ENCODE measurements at regions not wholly inside any gene's neighbourhood (a gene's known extent, or its start where the extent isn't known, plus 50 kb on each side); places are given as distances from the start of the nearest gene placed in this dataset.

- no peak for DNase-seq (ENCODE audit: low spot score)
Observed at GRCh38 chr16:65790768-65791167, 575.7 kb upstream of the CDH5 start.

- DNase-seq (ENCODE audit: low spot score) = no peak
Observed at GRCh38 chr16:65789161-65789945, 577.1 kb upstream of the CDH5 start.

GRCh38 chr16:65788434-65789140, 577.9 kb upstream of the CDH5 start:
- DNase-seq (ENCODE audit: low spot score) = no peak

DNA sequence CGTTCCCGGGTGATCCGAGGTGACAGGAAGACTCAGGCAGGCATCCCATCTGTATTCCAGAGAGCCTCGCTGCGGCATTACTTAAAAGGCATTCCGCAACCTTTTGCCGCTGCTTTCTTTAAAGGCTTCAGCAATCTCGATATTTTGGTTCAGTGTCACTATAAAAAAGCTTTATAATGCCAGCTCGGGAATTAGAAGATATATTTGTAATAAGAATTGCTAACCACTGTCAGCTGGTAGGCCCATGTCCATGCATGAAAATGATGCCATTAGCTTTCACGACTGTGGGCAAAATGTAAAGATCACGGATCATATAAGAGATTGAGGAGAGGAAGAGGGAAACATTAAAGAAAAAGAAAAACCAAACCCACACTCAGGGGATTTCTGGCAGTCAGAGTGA, 578.6 kb upstream of the CDH5 start:
- no peak for DNase-seq (ENCODE audit: low spot score)

- DNase-seq (ENCODE audit: low spot score) = no peak
Observed at GRCh38 chr16:65786916-65787315, 579.6 kb upstream of the CDH5 start.

DNA sequence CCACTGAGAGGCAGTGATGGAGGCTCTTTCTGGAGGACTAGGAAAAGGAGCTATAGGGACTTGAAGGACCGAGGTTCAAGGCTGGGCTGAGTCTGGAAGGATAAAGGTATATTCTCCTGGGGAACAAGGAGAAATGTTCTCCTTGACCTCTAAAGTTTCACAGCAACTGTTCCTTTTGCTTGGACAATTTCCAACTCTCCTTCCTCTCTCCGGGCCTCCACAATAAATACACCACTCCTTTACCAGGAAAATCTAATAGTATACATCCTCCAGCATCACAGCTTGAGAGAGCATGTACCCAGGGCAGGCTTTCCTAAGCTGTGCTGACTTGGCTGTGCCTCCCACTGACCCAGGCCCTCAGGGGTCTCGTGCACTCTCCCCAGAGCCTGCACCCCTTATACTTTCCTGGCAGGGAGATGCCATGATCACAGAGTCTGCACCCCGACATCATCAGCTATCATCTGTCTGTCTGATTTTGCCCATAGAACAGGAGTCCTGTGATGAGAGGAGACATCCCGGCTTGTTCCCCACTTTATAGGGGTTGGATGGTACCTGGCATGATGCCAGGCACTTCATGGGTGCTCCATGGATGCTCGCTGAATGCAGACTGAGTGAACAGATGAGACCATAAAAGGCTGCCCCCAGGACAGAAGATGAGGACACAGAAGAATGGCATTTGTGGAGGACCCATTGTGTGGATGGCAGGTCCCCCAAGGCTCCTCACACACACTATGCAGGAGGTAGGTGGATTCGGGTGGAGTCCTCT, 582.6 kb upstream of the CDH5 start:
- no peak for DNase-seq (ENCODE audit: low spot score)

DNA sequence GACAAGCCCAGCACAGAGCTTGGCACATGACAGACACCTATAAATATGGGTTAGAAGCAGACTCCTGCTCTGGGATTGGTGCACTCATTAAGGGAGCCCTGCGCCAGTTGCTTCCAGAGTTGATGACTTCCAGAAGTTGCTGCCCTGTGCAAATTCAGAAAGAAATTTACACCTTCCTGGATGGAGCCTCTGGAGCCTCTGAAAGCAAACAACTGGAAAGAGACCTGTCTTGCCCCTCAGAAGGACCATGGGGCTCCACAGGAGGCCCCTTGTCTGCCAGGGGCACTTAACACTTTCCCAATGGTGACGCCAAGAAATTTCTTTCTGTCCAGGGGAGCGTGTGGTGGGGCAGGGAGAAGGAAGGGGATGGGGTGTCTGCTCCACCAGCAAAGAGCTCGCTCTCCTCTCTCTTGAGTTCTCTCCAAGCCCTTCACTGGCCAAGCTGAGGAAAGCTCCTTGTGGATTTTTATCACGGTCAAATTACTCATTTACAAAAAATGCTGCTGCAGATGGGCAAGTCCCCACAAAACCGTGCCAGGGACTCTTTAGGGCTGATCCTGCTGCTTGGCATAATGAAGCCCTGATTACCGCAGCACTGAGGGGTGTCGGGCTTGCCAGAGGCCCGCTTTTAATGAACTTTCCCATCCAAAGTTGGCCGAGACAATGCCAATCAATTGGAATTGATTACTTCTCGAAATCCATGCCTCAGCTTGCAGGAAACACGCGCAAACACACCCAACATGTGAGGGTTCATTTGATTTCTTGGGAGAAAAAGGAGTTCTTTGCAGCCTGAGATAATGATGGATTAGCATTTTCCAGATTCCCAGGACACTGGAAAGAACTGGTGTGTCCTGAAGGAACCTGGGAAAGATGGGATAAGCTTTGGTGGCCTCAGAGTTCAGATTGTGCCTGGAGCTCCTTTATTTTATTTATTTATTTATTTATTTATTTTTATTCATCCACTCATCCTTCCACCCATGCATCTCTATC, 583.6 kb upstream of the CDH5 start:
- no peak for DNase-seq (ENCODE audit: low spot score)

DNA sequence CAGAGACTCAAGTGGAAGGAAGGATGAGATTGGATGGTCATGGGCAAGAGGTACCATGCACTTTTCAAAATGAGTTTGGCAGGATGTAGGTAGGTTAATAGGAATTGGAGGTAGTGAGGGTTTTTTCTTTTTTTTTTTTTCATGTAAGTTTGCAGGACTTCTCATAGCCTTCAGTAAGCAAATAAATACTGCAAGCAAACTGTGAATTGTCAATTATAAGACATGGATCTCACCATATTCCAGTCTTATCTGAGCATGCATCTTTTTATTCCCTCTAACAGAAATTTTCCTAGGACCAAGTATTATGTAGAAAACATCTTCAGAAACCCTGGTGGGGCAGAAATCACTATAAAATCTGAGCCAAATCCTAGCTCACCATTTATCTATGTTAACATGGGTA, 584.6 kb upstream of the CDH5 start:
- DNase-seq (ENCODE audit: low spot score) = no peak

DNA sequence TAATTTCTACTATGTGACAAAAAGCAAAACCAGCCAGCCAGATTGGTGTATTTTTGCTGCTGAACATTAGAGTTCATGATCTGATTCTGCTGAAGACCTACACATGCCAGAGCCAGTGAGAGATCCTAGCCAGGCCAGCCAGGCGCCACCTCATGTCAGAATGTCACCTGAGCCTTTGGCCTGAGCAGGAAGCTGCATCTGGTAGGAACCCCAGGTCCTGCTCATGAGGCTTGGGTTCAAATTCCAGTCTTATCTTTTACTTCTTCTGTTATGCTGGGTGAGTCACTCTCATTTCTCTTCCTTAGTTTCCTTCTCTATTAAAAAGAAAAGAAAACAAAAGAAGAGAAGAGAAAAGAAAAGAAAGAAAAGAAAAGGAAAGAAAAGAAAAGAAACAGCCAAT, 585.1 kb upstream of the CDH5 start:
- no peak for DNase-seq (ENCODE audit: low spot score)

- DNase-seq (ENCODE audit: low spot score) = no peak
Observed at GRCh38 chr16:65779201-65779600, 587.3 kb upstream of the CDH5 start.

- no peak for DNase-seq (ENCODE audit: low spot score)
Observed at GRCh38 chr16:65776639-65777183, 589.8 kb upstream of the CDH5 start.

DNA sequence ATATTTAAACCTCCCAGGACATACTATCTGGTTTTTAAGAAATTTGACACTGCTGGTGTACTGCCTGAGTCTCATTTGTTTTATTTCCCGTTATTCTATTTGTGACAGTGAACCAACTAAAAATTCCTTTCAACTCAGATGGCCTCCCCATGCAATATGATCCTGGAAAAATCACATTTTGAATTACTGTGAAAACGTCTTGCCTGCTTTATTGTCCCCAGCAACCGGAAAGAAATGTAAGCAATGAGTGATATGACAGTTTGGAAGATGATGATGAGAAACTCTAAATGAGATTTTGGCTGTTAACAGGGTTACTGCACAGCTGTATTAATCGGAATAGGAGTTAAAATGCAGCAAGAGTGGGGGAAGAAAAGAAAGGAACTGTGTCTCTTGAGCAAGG, 590.7 kb upstream of the CDH5 start:
- no peak for DNase-seq (ENCODE audit: low spot score)

DNA sequence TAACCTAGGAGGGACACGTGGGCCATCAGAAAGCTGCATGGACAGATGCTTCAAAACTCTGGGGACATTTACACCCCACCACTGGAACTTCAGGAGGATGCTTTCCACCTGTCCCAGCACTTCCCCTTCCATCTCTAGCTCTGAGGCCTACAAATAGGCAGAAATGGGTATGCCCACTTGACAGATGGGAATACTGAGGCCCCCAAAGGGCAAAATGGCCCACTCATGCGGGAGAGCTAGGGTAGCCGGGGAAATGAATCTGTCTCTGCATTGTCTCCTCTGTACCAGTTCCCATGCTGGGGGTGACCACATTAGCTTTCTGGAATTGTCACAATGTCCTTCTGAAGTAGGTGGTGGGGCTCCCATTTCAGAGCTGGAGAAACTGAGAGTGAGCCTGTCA, 592.1 kb upstream of the CDH5 start:
- no peak for DNase-seq (ENCODE audit: low spot score)

DNA sequence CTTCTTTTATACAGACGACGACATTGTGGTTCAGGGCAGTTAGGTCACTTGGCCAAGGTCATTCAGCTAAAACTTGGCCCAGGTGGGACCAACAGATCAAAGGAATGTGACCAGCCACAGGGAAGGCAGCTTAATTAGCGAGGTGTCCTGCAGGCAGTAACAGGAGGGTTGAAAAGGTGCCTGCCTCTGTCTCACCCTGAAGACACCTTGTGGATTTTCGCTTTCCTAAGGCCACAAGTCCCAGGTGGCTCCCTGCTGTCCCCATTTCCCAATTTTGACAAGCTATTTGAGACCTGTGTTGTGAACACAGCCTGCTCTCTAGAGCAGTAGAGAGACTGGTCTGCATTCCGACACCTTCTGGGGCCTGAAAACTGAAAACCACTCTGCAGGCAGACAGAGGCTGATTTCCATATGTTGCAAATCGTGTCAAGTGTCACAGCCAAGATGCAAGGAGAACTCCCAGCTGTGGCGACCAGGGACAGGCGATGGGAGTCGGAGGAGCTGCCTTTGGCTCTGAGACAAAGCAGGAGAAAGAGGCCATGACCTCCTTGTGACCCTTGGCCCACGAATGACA, 593.1 kb upstream of the CDH5 start:
- DNase-seq (ENCODE audit: low spot score) = no peak

DNA sequence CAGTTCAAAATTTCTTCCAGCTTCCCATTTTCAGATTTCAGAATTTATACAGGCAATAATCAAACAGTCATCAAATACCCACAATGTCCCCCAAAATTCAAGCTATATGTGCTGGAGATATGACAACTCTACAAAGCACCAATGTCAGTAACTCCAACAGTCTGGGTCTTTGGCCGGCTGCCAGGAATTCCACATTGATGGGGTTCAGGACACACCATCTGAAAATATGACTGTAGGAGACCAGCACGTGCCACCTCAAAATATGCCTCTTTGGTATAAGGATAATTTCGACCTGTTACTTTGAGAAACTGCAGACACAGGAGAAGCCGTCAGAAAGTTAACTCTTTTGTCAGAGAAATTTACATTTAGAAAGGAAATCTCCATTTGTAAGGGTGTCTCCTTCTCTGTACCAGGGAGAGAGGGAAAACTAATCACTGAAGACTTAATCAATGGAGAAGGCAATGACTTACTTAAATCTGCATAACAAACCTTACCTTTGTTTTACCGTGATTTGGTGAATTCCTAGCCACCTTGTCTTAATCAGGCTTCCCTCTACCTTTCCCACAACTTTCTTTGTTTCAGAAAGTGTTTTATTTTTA, 594.3 kb upstream of the CDH5 start:
- no peak for DNase-seq (ENCODE audit: low spot score)

GRCh38 chr16:65771707-65772106, 594.8 kb upstream of the CDH5 start:
- DNase-seq (ENCODE audit: low spot score) = no peak

DNA sequence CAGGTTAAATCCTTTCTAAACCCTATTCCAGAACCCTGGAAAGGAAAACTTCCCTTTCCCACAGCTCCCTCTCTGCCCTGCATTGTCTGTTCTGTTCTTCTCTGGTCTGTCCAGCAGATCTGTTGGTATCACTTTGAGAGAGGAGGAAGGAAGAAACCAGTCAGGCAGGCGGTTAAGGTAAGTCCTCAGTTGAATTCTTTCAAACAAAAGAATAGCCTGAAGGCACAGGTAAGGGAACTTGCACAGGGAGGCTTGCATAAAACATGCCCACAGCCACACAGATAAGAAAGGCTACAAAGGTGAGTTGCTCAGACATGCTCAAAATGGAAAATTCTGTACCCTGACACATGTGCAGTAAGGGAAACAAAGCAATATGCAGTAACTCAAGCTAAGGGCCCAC, 595.7 kb upstream of the CDH5 start:
- no peak for DNase-seq (ENCODE audit: low spot score)

- DNase-seq (ENCODE audit: low spot score) = no peak
Observed at GRCh38 chr16:65769776-65770438, 596.6 kb upstream of the CDH5 start.

- DNase-seq (ENCODE audit: low spot score) = no peak
Observed at GRCh38 chr16:65769055-65769465, 597.4 kb upstream of the CDH5 start.

DNA sequence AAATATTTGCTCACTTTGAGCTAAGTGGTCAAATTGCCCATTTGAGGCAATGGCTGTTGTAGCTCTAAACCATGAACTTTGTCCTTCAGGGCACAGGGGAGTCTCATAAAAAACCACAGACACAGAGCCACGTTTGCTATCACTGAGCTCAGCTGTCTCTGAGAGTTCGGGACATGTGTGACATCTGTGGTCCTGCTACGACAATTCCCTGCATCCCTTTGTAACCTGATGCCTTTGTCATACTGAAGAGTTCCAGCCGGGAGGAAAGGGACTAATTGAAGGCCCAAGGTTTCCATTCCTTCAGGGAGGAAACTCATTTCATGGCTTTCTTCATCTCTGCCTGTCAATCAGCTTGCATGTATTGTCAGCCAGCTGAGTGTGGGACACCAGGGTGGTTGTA, 599.4 kb upstream of the CDH5 start:
- DNase-seq (ENCODE audit: low spot score) = no peak
